HepG2 (cell line): ENCODE measurements at regions not wholly inside any gene's neighbourhood (a gene's known extent, or its start where the extent isn't known, plus 50 kb on each side); places are given as distances from the start of the nearest gene placed in this dataset.

Experiments
- ATAC-seq: fragments of 200-7000 bp; cut with Tn5 transposase; 3 replicates; pipeline ENCODE4 v1.9.1; 2020; ENCODE audit warnings: mild to moderate bottlenecking, moderate library complexity
- BruUV-seq: library from RNA; stranded (reverse); fragments of 400-500 nt; replicated peaks from 2 replicates; lab custom pipeline; 2021; lab: Mats Ljungman, UMichigan
- CTCF ChIA-PET: fragments of 300-600 bp; formaldehyde crosslinking; extraction: SDS; loops from one replicate; lab custom pipeline; 2021; ENCODE audit warnings: low total read pairs, inconsistent platforms, low intra/inter-chr PET ratio; lab: Yijun Ruan, JAX
- POLR2A ChIA-PET: fragments of 350-600 bp; sonication (Branson Sonifier 250); formaldehyde crosslinking; loops from one replicate; lab custom pipeline; 2020; ENCODE audit warnings: antibody characterized with exemption, inconsistent platforms; lab: Yijun Ruan, JAX
- DNase-seq: peaks from one replicate; pipeline ENCODE4 v3.0.0-alpha.2; 2015; ENCODE audit warnings: low spot score
- FAIRE-seq: peaks from 3 replicates; lab custom pipeline; 2011; peaks lifted over from hg19 to GRCh38; lab: Jason Lieb, UNC
- H2AFZ ChIP-seq: one replicate; pipeline ENCODE4 v1.6.1; 2011; ENCODE audit warnings: low read length, inconsistent platforms
- H3K27ac ChIP-seq: fragments of 300-600 bp; 3 replicates; pipeline ENCODE4 v1.8.0; 2011; ENCODE audit warnings: mixed run types, mild to moderate bottlenecking, mixed read lengths, low read length, inconsistent platforms; ENCODE audit not compliant: insufficient read depth; ENCODE audit errors: extremely low read length
- H3K27me3 ChIP-seq, 2 experiments: fragments of 200-600 bp in 1 of 2; 2 replicates in 1 of 2; 3 replicates in 1 of 2; pipeline versions ENCODE4 v1.6.0 to v1.8.0; 2011; ENCODE audit warnings: low read length in 2 of 2, mild to moderate bottlenecking in 2 of 2, moderate library complexity in 2 of 2, inconsistent platforms in 1 of 2; ENCODE audit not compliant: insufficient read depth in 2 of 2, control insufficient read depth in 1 of 2
- H3K36me3 ChIP-seq, 2 experiments: fragments of 200-600 bp in 1 of 2; replicated peaks in 1 of 2; 2 replicates in 1 of 2; 3 replicates in 1 of 2; pipeline versions ENCODE4 v1.5.1 to v1.8.0; 2011; ENCODE audit warnings: low read length in 2 of 2, inconsistent platforms in 1 of 2; ENCODE audit not compliant: insufficient read depth in 2 of 2, control insufficient read depth in 1 of 2
- H3K4me1 ChIP-seq: 2 replicates; pipeline ENCODE4 v1.5.1; 2012; ENCODE audit warnings: low read length, inconsistent platforms; ENCODE audit not compliant: insufficient read depth
- H3K4me2 ChIP-seq: 2 replicates; pipeline ENCODE4 v1.6.0; 2011; ENCODE audit warnings: low read depth, low read length, inconsistent platforms
- H3K4me3 ChIP-seq, 3 experiments: fragments of 200-600 bp in 1 of 3; sonication (generic), shearing (Covaris generic) in 1 of 3; replicated peaks in 1 of 3; 2 replicates each; pipeline ENCODE4 v1.5.1; 2011 to 2016; ENCODE audit warnings: low read length in 3 of 3, inconsistent platforms in 2 of 3, low read depth in 2 of 3, mild to moderate bottlenecking in 2 of 3, control low read depth in 1 of 3, mixed read lengths in 1 of 3; ENCODE audit not compliant: insufficient read depth in 1 of 3
- H3K79me2 ChIP-seq: one replicate; pipeline ENCODE4 v1.6.1; 2011; ENCODE audit warnings: low read length, inconsistent platforms; ENCODE audit not compliant: insufficient read depth
- H3K9ac ChIP-seq: 2 replicates; pipeline ENCODE4 v1.6.0; 2011; ENCODE audit warnings: mild to moderate bottlenecking, low read depth, low read length, inconsistent platforms; ENCODE audit not compliant: insufficient read depth
- H3K9me3 ChIP-seq: 2 replicates; pipeline ENCODE4 v1.5.1; 2012; ENCODE audit warnings: mild to moderate bottlenecking, low read length
- H4K20me1 ChIP-seq: 2 replicates; pipeline ENCODE4 v1.6.0; 2011; ENCODE audit warnings: inconsistent platforms, mild to moderate bottlenecking, low read length, moderate library complexity; ENCODE audit not compliant: insufficient read depth
- ELF1 ChIP-seq: sonication (generic); formaldehyde crosslinking; IDR thresholded peaks from 2 replicates; pipeline ENCODE4 v1.4.0; 2020; ENCODE audit warnings: missing genetic modification reagents
- NFE2L1 ChIP-seq: sonication (generic); formaldehyde crosslinking; IDR thresholded peaks from 2 replicates; pipeline ENCODE4 v1.4.0; 2020; ENCODE audit warnings: missing genetic modification reagents, mild to moderate bottlenecking, borderline replicate concordance
- ONECUT2 ChIP-seq: sonication (generic); formaldehyde crosslinking; IDR thresholded peaks from 2 replicates; pipeline ENCODE4 v1.4.0; 2020; ENCODE audit warnings: missing genetic modification reagents
- SALL1 ChIP-seq: sonication (generic); formaldehyde crosslinking; IDR thresholded peaks from 2 replicates; pipeline ENCODE4 v1.8.0; 2022; ENCODE audit warnings: mild to moderate bottlenecking, missing genetic modification reagents
- ZNF333 ChIP-seq: sonication (generic); formaldehyde crosslinking; IDR thresholded peaks from 2 replicates; pipeline ENCODE4 v1.4.0; 2020; ENCODE audit warnings: mild to moderate bottlenecking, missing genetic modification reagents, borderline replicate concordance
- ZSCAN25 ChIP-seq: sonication (generic); formaldehyde crosslinking; IDR thresholded peaks from 2 replicates; pipeline ENCODE4 v1.8.0; 2022; ENCODE audit warnings: mild to moderate bottlenecking, missing genetic modification reagents
- WGBS: methylation state at CpG from one replicate; pipeline ENCODE4 v1.1.6; 2017; ENCODE audit warnings: low lambda C conversion rate; 5-methylcytosine and 5-hydroxymethylcytosine counted together
- in situ Hi-C: cut with HindIII; loops from 2 replicates; pipeline ENCODE4 v1.10.0; 2017; ENCODE audit warnings: low pct_unique_long_range_greater_than_20kb; ENCODE audit not compliant: extremely low pct_ligation_motif_present
- intact Hi-C: fragments of 100-400 bp; cut with micrococcal nuclease; formaldehyde crosslinking; loops from one replicate; pipeline ENCODE4 v1.10.0; 2022; ENCODE audit not compliant: unreplicated experiment
- TF ChIP-seq, protein P1 (sequence below): IDR thresholded peaks from 2 replicates; pipeline ENCODE4 v1.6.1; 2016; ENCODE audit warnings: missing compliant biosample characterization, missing genetic modification reagents, borderline replicate concordance
- TF ChIP-seq, protein P2 (sequence below), 2 experiments: fragments of 450-650 bp in 1 of 2; sonication (generic) in 1 of 2; formaldehyde crosslinking; IDR thresholded peaks; 2 replicates each; pipeline versions ENCODE4 v1.5.0 to v1.8.0; 2020 to 2022; ENCODE audit warnings: mild to moderate bottlenecking in 1 of 2, missing genetic modification reagents in 1 of 2
- TF ChIP-seq, protein P3 (sequence below): sonication (generic); formaldehyde crosslinking; conservative IDR thresholded peaks from 2 replicates; pipeline ENCODE4 v1.8.0; 2022; ENCODE audit warnings: missing genetic modification reagents
- TF ChIP-seq, protein P4 (sequence below), 2 experiments: sonication (generic) in 1 of 2; formaldehyde crosslinking in 1 of 2; IDR thresholded peaks; 2 replicates each; pipeline versions ENCODE4 v1.4.0 to v1.6.1; 2016 to 2020; ENCODE audit warnings: borderline replicate concordance in 1 of 2, low read depth in 1 of 2, mild to moderate bottlenecking in 1 of 2, missing genetic modification reagents in 1 of 2
- TF ChIP-seq, protein P5 (sequence below): sonication (generic); formaldehyde crosslinking; IDR thresholded peaks from 2 replicates; pipeline ENCODE4 v1.4.0; 2020; ENCODE audit warnings: missing genetic modification reagents, mild to moderate bottlenecking, borderline replicate concordance

DNA sequence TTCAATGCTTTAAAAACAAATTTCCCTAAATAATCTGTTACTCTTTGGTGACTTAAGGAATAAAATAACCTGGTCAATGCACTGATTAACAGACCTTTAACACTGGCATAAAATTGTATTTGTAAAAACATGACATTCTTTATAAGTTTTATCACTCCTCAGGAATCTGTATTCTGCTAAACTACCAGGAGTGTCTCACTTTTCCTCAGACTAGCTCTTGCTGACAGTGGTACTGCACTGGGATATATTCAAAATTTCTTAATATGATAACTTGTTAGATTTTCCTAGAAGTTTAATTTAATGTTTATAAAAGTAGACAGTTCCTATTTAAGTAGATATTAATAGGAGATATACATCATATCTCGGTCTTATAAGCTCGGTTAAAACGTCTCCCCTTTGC is 363.4 kb upstream of the ARHGEF26 start (continued):
- TF ChIP-seq, protein P1, sequence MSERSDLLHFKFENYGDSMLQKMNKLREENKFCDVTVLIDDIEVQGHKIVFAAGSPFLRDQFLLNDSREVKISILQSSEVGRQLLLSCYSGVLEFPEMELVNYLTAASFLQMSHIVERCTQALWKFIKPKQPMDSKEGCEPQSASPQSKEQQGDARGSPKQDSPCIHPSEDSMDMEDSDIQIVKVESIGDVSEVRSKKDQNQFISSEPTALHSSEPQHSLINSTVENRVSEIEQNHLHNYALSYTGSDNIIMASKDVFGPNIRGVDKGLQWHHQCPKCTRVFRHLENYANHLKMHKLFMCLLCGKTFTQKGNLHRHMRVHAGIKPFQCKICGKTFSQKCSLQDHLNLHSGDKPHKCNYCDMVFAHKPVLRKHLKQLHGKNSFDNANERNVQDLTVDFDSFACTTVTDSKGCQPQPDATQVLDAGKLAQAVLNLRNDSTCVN (CRISPR knock-in tag) = no peak
- TF ChIP-seq NFE2L1 (no peak), ZSCAN25 (CRISPR knock-in tag) (no peak)
- TF ChIP-seq, protein P2, sequence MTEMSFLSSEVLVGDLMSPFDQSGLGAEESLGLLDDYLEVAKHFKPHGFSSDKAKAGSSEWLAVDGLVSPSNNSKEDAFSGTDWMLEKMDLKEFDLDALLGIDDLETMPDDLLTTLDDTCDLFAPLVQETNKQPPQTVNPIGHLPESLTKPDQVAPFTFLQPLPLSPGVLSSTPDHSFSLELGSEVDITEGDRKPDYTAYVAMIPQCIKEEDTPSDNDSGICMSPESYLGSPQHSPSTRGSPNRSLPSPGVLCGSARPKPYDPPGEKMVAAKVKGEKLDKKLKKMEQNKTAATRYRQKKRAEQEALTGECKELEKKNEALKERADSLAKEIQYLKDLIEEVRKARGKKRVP (CRISPR knock-in tag; IDR thresholded peaks at IDR 0.05) = no peak
- TF ChIP-seq, protein P3, sequence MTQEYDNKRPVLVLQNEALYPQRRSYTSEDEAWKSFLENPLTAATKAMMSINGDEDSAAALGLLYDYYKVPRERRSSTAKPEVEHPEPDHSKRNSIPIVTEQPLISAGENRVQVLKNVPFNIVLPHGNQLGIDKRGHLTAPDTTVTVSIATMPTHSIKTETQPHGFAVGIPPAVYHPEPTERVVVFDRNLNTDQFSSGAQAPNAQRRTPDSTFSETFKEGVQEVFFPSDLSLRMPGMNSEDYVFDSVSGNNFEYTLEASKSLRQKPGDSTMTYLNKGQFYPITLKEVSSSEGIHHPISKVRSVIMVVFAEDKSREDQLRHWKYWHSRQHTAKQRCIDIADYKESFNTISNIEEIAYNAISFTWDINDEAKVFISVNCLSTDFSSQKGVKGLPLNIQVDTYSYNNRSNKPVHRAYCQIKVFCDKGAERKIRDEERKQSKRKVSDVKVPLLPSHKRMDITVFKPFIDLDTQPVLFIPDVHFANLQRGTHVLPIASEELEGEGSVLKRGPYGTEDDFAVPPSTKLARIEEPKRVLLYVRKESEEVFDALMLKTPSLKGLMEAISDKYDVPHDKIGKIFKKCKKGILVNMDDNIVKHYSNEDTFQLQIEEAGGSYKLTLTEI (CRISPR knock-in tag) = no peak
- TF ChIP-seq, all 625 proteins: peak for 0

DNA sequence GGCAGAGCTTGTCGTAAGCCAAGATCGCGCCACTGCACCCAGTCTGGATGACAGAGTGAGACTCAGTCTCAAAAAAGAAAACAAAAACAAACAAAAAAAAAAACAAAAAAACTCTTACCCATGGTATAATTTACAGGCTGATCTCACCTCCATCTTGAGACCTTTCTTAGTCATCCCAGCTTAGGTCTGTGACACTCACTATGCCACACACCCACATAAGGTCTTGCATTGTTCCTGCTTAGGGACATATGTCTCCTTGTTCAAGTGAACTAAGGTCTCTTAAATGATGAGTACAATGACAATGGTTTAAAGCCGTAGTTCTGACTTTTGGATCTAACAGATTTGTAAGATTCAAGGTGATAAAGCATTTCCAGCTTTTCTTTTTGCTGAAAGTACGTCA is 360.2 kb upstream of the ARHGEF26 start:
- Histone ChIP-seq H4K20me1 (no peaks in the 10 kb centered on the region), H2AFZ (no peak overlapping the region), H3K27me3 (no peaks in the 10 kb centered on the region), H3K36me3 (no peaks in the 10 kb centered on the region), H3K27ac (no peak overlapping the region), H3K9me3 (no peaks in the 10 kb centered on the region), H3K9ac (no peak overlapping the region), H3K79me2 (no peaks in the 10 kb centered on the region), H3K4me3 (no peak overlapping the region), H3K4me2 (no peak overlapping the region), H3K4me1 (no peaks in the 10 kb centered on the region)
- DNase-seq (no peak), FAIRE-seq (no peak), ATAC-seq (no peak)
- no TSS peak for BruUV-seq
- 27% methylated on average over 5 of the region's 5 CpGs for WGBS
- intact Hi-C loops = no loop called here
- ChIA-PET CTCF (no interaction called here), POLR2A (no interaction called here)
- in situ Hi-C loops = loop anchor here (10.0 kb wide), 1 partner anchor 716 kb away; no protein-coding TSS in a partner anchor
- no peak for TF ChIP-seq ZNF333
- TF ChIP-seq, protein P4, sequence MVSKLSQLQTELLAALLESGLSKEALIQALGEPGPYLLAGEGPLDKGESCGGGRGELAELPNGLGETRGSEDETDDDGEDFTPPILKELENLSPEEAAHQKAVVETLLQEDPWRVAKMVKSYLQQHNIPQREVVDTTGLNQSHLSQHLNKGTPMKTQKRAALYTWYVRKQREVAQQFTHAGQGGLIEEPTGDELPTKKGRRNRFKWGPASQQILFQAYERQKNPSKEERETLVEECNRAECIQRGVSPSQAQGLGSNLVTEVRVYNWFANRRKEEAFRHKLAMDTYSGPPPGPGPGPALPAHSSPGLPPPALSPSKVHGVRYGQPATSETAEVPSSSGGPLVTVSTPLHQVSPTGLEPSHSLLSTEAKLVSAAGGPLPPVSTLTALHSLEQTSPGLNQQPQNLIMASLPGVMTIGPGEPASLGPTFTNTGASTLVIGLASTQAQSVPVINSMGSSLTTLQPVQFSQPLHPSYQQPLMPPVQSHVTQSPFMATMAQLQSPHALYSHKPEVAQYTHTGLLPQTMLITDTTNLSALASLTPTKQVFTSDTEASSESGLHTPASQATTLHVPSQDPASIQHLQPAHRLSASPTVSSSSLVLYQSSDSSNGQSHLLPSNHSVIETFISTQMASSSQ (IDR thresholded peaks at IDR 0.05; ENCODE audit: low read depth) = no peak
- TF ChIP-seq, protein P4 (CRISPR knock-in tag; IDR thresholded peaks at IDR 0.05; ENCODE audit: borderline replicate concordance) = no peak
- TF ChIP-seq ELF1 (CRISPR knock-in tag) = no peak
- TF ChIP-seq, protein P5, sequence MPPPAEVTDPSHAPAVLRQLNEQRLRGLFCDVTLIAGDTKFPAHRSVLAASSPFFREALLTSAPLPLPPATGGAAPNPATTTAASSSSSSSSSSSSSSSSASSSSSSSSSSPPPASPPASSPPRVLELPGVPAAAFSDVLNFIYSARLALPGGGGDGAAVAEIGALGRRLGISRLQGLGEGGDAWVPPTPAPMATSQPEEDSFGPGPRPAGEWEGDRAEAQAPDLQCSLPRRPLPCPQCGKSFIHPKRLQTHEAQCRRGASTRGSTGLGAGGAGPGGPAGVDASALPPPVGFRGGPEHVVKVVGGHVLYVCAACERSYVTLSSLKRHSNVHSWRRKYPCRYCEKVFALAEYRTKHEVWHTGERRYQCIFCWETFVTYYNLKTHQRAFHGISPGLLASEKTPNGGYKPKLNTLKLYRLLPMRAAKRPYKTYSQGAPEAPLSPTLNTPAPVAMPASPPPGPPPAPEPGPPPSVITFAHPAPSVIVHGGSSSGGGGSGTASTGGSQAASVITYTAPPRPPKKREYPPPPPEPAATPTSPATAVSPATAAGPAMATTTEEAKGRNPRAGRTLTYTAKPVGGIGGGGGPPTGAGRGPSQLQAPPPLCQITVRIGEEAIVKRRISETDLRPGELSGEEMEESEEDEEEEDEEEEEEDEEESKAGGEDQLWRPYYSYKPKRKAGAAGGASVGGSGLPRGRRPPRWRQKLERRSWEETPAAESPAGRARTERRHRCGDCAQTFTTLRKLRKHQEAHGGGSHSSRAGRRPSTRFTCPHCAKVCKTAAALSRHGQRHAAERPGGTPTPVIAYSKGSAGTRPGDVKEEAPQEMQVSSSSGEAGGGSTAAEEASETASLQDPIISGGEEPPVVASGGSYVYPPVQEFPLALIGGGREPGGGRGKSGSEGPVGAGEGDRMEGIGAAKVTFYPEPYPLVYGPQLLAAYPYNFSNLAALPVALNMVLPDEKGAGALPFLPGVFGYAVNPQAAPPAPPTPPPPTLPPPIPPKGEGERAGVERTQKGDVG (CRISPR knock-in tag) = no peak
- TF ChIP-seq ONECUT2 (CRISPR knock-in tag) = no peak
- no peak for TF ChIP-seq SALL1 (CRISPR knock-in tag)
